ENCODE measurements at regions not wholly inside any gene's neighbourhood (a gene's known extent, or its start where the extent isn't known, plus 50 kb on each side); places are given as distances from the start of the nearest gene placed in this dataset.

- Histone ChIP-seq H3K4me2 (ENCODE audit: insufficient read depth, low read length) (no peak overlapping the region), H3K27me3 (ENCODE audit: control insufficient read depth in 2 of 2, insufficient read depth in 2 of 2, low read length in 2 of 2) (peaks cover 0 to 2% of the 10 kb centered on the region in 2 experiments), H3K4me1 (ENCODE audit: control insufficient read depth, extremely low read depth, insufficient read depth, low read length) (no peaks in the 10 kb centered on the region), H3K9me3 (replicated peaks; ENCODE audit: control insufficient read depth, insufficient read depth, low read length) (no peaks in the 10 kb centered on the region), H3K9ac (replicated peaks; ENCODE audit: extremely low read depth, insufficient read depth, low read length) (no peak overlapping the region), H3K27ac (ENCODE audit: insufficient read depth, low read depth, low read length) (no peak overlapping the region), H3K79me2 (ENCODE audit: control insufficient read depth, insufficient read depth, low read length) (no peaks in the 10 kb centered on the region), H2AFZ (ENCODE audit: low read depth, low read length) (no peak overlapping the region), H3K4me3 (replicated peaks in 1 of 3; ENCODE audit: insufficient read depth in 1 of 3, low read depth in 1 of 3, low read length in 3 of 3) (no peak overlapping the region), H3K9me1 (replicated peaks; ENCODE audit: control insufficient read depth, extremely low read depth, insufficient read depth, low read length) (no peaks in the 10 kb centered on the region), H3K36me3 (ENCODE audit: control insufficient read depth in 2 of 2, extremely low read depth in 1 of 2, insufficient read depth in 2 of 2, low read length in 2 of 2) (no peaks in the 10 kb centered on the region), H4K20me1 (replicated peaks; ENCODE audit: control insufficient read depth, extremely low read depth, insufficient read depth, low read length) (no peaks in the 10 kb centered on the region)
- ChIA-PET POLR2A (no interaction called here), CTCF (no interaction called here)
- FAIRE-seq, result no peak
- no peak for DNase-seq (ENCODE audit: low read depth, low spot score)
- BruUV-seq (replicated peaks), result no TSS peak
- no peak for TF ChIP-seq GATA2 (IDR thresholded peaks at IDR 0.05; ENCODE audit: insufficient read depth, insufficient read length, low read depth, low read length)
- TF ChIP-seq FOS (IDR thresholded peaks at IDR 0.05; ENCODE audit: borderline replicate concordance, insufficient read depth, low read length), result no peak
- no peak for TF ChIP-seq MAX (IDR thresholded peaks at IDR 0.05; ENCODE audit: insufficient read depth, insufficient read length)
- no peak for TF ChIP-seq MYC (IDR thresholded peaks at IDR 0.05; ENCODE audit: low read depth, low read length)
- dilution Hi-C loops (cut with MboI; ENCODE audit: extremely low pct_ligation_motif_present, low sequenced_read_pairs), result no loop called here
- intact Hi-C loops (cut with micrococcal nuclease), result no loop called here
These were observed 211.5 kb downstream of the KLF6 start for GRCh38 chr10:3573498-3573897.

GRCh38 chr10:3571310-3571825 lies 213.6 kb downstream of the KLF6 start:
- H3K4me2 ChIP-seq (ENCODE audit: insufficient read depth, low read length), result no peak overlapping the region
- no peak overlapping the region for H2AFZ ChIP-seq (ENCODE audit: low read depth, low read length)
- H3K36me3 ChIP-seq (ENCODE audit: control insufficient read depth in 2 of 2, extremely low read depth in 1 of 2, insufficient read depth in 2 of 2, low read length in 2 of 2), result no peaks in the 10 kb centered on the region
- H3K9me1 ChIP-seq (replicated peaks; ENCODE audit: control insufficient read depth, extremely low read depth, insufficient read depth, low read length), result no peaks in the 10 kb centered on the region
- no peak overlapping the region for H3K27ac ChIP-seq (ENCODE audit: insufficient read depth, low read depth, low read length)
- dilution Hi-C loops (cut with MboI; ENCODE audit: extremely low pct_ligation_motif_present, low sequenced_read_pairs), result no loop called here
- FAIRE-seq, result no peak
- H3K9me3 ChIP-seq (replicated peaks; ENCODE audit: control insufficient read depth, insufficient read depth, low read length), result no peaks in the 10 kb centered on the region
- intact Hi-C loops (cut with micrococcal nuclease), result no loop called here
- peaks cover 0 to 2% of the 10 kb centered on the region in 2 experiments for H3K27me3 ChIP-seq (ENCODE audit: control insufficient read depth in 2 of 2, insufficient read depth in 2 of 2, low read length in 2 of 2)
- no peaks in the 10 kb centered on the region for H4K20me1 ChIP-seq (replicated peaks; ENCODE audit: control insufficient read depth, extremely low read depth, insufficient read depth, low read length)
- H3K4me1 ChIP-seq (ENCODE audit: control insufficient read depth, extremely low read depth, insufficient read depth, low read length), result no peaks in the 10 kb centered on the region
- BruUV-seq (replicated peaks), result no TSS peak
- no peak for DNase-seq (ENCODE audit: low read depth, low spot score)
- no peak for TF ChIP-seq JUN (IDR thresholded peaks at IDR 0.05; ENCODE audit: borderline replicate concordance, insufficient read depth, insufficient read length, low read depth)
- TF ChIP-seq POLR2A (IDR thresholded peaks at IDR 0.05; ENCODE audit: low read depth, low read length), result no peak
- no peak for TF ChIP-seq POLR2AphosphoS5 (IDR thresholded peaks at IDR 0.05; ENCODE audit: insufficient read depth, low read depth, low read length)
- no peak for TF ChIP-seq MYC (IDR thresholded peaks at IDR 0.05; ENCODE audit: low read depth, low read length)
- no peak for TF ChIP-seq GATA2 (IDR thresholded peaks at IDR 0.05; ENCODE audit: insufficient read depth, insufficient read length, low read depth, low read length)
- no peak for TF ChIP-seq EZH2 (IDR thresholded peaks at IDR 0.05; ENCODE audit: borderline replicate concordance, low read depth, low read length, severe bottlenecking)
- TF ChIP-seq FOS (IDR thresholded peaks at IDR 0.05; ENCODE audit: borderline replicate concordance, insufficient read depth, low read length), result no peak
- TF ChIP-seq MAX (IDR thresholded peaks at IDR 0.05; ENCODE audit: insufficient read depth, insufficient read length), result no peak
- no peak for TF ChIP-seq CTCF (IDR thresholded peaks at IDR 0.05; ENCODE audit: extremely low read depth in 1 of 2, insufficient read depth in 1 of 2, low read depth in 1 of 2, low read length in 2 of 2)
- no peak overlapping the region for H3K4me3 ChIP-seq (replicated peaks in 1 of 3; ENCODE audit: insufficient read depth in 1 of 3, low read depth in 1 of 3, low read length in 3 of 3)
- ChIA-PET CTCF (no interaction called here), POLR2A (no interaction called here)
- no peaks in the 10 kb centered on the region for H3K79me2 ChIP-seq (ENCODE audit: control insufficient read depth, insufficient read depth, low read length)
- no peak overlapping the region for H3K9ac ChIP-seq (replicated peaks; ENCODE audit: extremely low read depth, insufficient read depth, low read length)
